Ramos (cell line): ENCODE measurements at regions not wholly inside any gene's neighbourhood (a gene's known extent, or its start where the extent isn't known, plus 50 kb on each side); places are given as distances from the start of the nearest gene placed in this dataset.

Experiments
- in situ Hi-C: fragments of 300-500 bp; cut with MboI; formaldehyde crosslinking; loops from one replicate; pipeline ENCODE4 v1.14.3; 2022; ENCODE audit warnings: low sequenced_read_pairs; ENCODE audit not compliant: unreplicated experiment

- in situ Hi-C loops = no loop called here
These were observed 80.0 kb downstream of the CAMK2N1 start for GRCh38 chr1:20405893-20406604.

- in situ Hi-C loops = no loop called here
These were observed 80.8 kb downstream of the CAMK2N1 start for GRCh38 chr1:20405051-20405754.
